Gastroesophageal sphincter (tissue), 4 donors: ENCODE measurements at regions not wholly inside any gene's neighbourhood (a gene's known extent, or its start where the extent isn't known, plus 50 kb on each side); places are given as distances from the start of the nearest gene placed in this dataset.

ENCODE experiments used
- ATAC-seq: fragments of 150-250 bp; one replicate; pipeline ENCODE4 v1.9.1; 2016; ENCODE audit warnings: mild to moderate bottlenecking, moderate library complexity
- H3K27ac ChIP-seq, 4 donors: fragments of 200-600 bp; sonication (generic) in 3 of 4; 1 replicate in 3 of 4; 2 replicates in 1 of 4; pipeline ENCODE4 v1.5.1; 2016 to 2019
- H3K27me3 ChIP-seq: fragments of 200-600 bp; sonication (generic); one replicate; pipeline ENCODE4 v1.5.1; 2019
- H3K36me3 ChIP-seq, 2 donors: fragments of 200-600 bp; sonication (generic); one replicate each; pipeline ENCODE4 v1.5.1; 2019; ENCODE audit warnings: control low read depth in 1 of 2
- H3K4me1 ChIP-seq, 3 donors: fragments of 200-600 bp; sonication (generic); 1 replicate in 2 of 3; 2 replicates in 1 of 3; pipeline ENCODE4 v1.5.1; 2016 to 2019; ENCODE audit warnings: control low read depth in 2 of 3
- H3K4me3 ChIP-seq, 2 donors: fragments of 200-600 bp; sonication (generic); one replicate each; pipeline ENCODE4 v1.5.1; 2019; ENCODE audit warnings: mild to moderate bottlenecking in 1 of 2, moderate library complexity in 1 of 2
- H3K9me3 ChIP-seq, 3 donors: fragments of 200-600 bp; sonication (generic); one replicate each; pipeline ENCODE4 v1.5.1; 2017 to 2019; ENCODE audit warnings: control low read depth in 2 of 3
- EP300 ChIP-seq: sonication (generic); formaldehyde crosslinking; IDR thresholded peaks from one replicate; pipeline ENCODE4 v1.6.1; 2017; ENCODE audit warnings: antibody characterized with exemption, mild to moderate bottlenecking
- POLR2A ChIP-seq, 2 donors: fragments of 450-650 bp; IDR thresholded peaks; one replicate each; pipeline ENCODE4 v1.6.1; 2017; ENCODE audit warnings: antibody characterized with exemption in 2 of 2, mild to moderate bottlenecking in 2 of 2, moderate library complexity in 1 of 2
- POLR2AphosphoS5 ChIP-seq: sonication (generic); formaldehyde crosslinking; IDR thresholded peaks from one replicate; pipeline ENCODE4 v1.6.1; 2017; ENCODE audit warnings: antibody characterized with exemption
- WGBS, 2 donors: methylation state at CpG; one replicate each; pipeline ENCODE4 v1.1.5; 2018; ENCODE audit warnings: low coverage in 1 of 2; 5-methylcytosine and 5-hydroxymethylcytosine counted together
- TF ChIP-seq, protein P1 (sequence below), 4 experiments: fragments of 200-600 bp in 2 of 4; fragments of 450-650 bp in 2 of 4; sonication (generic) in 1 of 4; IDR thresholded peaks; one replicate each; pipeline ENCODE4 v1.5.1; 2017 to 2019; ENCODE audit warnings: antibody characterized with exemption in 4 of 4, mild to moderate bottlenecking in 2 of 4, moderate library complexity in 2 of 4

DNA sequence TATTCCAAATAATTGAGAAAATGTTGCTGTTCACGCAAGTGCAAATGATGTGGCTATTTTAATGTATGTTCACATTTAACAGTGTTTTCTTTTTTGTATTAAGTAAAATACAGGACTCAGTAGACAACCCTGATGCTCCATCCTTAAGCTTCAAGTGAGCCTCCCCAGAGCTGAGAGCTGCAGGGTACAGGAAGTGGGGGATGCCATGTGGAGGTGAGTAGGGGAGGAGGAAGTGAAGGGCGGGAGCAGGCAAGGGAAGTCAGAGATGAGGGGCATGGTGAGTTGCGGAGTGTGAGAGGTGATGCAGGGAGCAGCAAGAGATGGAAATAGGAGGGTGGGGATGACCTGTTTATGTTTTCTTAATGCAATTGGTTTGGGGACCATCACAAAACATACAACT lies 711.0 kb downstream of the UQCRFS1 start:
- no peaks in the 10 kb centered on the region for H3K36me3 ChIP-seq
- H3K27ac ChIP-seq: no peak overlapping the region
- ATAC-seq: no peak
- peaks cover 22% of the 10 kb centered on the region for H3K27me3 ChIP-seq
- no peak overlapping the region for H3K4me3 ChIP-seq
- H3K4me1 ChIP-seq: no peaks in the 10 kb centered on the region
- H3K9me3 ChIP-seq: no peaks in the 10 kb centered on the region
- 68 to 83% methylated on average over 3 of the region's 3 CpGs for WGBS, 2 donors
- TF ChIP-seq, protein P1, sequence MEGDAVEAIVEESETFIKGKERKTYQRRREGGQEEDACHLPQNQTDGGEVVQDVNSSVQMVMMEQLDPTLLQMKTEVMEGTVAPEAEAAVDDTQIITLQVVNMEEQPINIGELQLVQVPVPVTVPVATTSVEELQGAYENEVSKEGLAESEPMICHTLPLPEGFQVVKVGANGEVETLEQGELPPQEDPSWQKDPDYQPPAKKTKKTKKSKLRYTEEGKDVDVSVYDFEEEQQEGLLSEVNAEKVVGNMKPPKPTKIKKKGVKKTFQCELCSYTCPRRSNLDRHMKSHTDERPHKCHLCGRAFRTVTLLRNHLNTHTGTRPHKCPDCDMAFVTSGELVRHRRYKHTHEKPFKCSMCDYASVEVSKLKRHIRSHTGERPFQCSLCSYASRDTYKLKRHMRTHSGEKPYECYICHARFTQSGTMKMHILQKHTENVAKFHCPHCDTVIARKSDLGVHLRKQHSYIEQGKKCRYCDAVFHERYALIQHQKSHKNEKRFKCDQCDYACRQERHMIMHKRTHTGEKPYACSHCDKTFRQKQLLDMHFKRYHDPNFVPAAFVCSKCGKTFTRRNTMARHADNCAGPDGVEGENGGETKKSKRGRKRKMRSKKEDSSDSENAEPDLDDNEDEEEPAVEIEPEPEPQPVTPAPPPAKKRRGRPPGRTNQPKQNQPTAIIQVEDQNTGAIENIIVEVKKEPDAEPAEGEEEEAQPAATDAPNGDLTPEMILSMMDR (IDR thresholded peaks at IDR 0.05): no peak
- TF ChIP-seq POLR2A (IDR thresholded peaks at IDR 0.05) (no peak), EP300 (no peak), POLR2AphosphoS5 (no peak)

DNA sequence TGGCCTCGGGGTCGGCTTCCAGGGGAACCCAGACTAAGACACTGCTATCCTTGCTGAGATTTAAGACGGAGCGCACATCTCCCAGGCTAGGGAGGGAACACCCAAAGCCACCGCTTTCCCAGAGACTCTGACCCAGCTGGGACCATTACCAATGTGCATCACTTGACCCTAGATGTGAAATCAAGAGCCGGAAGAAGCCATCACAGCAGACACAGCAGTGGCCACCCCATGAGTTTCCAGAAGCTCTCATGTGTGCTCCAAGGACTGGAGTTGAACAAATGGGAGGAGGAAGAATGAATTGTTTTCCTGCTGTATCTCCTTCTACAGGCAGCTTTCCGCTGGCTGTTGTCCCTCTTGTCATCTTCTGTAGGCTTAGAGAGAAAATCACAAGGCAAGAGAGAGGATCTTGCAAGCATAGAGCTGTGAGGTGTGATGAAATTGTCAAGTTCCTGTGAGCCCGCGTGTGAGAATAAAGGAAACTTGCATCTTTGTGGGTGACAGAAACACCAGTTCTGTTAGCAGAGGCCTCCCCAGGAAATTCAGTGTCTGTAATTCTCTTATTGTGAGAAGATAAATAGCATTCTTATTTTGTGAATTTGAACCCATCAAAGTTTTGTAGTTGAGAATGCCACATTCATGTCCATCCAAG lies 711.8 kb downstream of the UQCRFS1 start:
- Histone ChIP-seq H3K4me3 (no peak overlapping the region), H3K9me3 (no peaks in the 10 kb centered on the region), H3K27ac (no peak overlapping the region), H3K27me3 (peaks cover 22% of the 10 kb centered on the region), H3K4me1 (no peaks in the 10 kb centered on the region), H3K36me3 (no peaks in the 10 kb centered on the region)
- TF ChIP-seq POLR2AphosphoS5 (no peak), POLR2A (IDR thresholded peaks at IDR 0.05) (no peak), EP300 (no peak)
- TF ChIP-seq, protein P1 (IDR thresholded peaks at IDR 0.05): no peak
- 84 to 92% methylated on average over 3 to 4 of the region's 9 CpGs for WGBS, 2 donors
- ATAC-seq: no peak

DNA sequence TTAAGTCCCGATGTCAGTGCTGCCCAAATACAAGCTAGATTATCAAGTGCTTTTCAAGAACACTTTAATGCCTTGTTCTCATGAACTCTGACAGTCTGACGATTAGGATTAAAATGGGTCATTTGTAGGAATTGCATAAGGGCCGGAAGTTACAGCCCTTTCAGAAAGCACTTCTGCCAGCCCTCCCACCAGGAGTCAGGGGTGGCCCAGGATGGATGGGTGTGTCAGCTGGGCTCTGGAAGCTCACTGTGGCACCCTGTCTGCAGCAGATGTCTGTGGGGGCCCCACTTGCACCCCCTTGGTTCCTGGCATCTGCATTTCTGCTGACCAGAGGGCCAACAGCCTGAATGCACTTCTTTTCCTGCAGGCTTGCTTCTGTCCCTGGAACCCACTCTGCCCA lies 712.7 kb downstream of the UQCRFS1 start:
- TF ChIP-seq POLR2A (IDR thresholded peaks at IDR 0.05) (no peak), EP300 (no peak)
- TF ChIP-seq, protein P1 (IDR thresholded peaks at IDR 0.05): no peak
- WGBS, 2 donors: 41 to 47% methylated on average over 3 of the region's 3 CpGs
- no peak for ATAC-seq

DNA sequence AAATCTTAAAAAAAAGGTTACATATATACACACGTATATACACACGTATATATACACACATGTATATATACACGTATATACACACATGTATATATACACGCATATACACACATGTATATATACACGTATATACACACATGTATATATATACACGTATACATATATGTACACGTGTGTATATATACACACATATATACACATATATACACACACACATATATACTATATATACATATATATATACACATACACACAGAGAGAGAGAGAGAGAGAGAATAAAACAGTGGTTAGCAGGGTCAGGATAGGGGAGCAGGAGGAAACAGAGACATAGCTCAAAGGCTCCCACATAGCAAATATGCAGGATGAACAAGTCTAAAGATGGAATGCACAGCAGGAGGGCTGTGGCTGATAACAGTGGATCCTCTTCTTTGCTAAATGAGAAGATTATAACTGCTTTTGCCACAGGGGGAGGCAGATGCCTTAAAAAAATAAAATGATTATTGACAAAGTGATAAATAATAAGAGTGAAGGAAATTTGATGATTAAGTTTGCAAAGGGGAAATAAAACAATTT lies 714.5 kb downstream of the UQCRFS1 start:
- Histone ChIP-seq H3K4me3 (no peak overlapping the region), H3K27me3 (peaks cover 16% of the 10 kb centered on the region), H3K4me1 (no peaks in the 10 kb centered on the region), H3K27ac (no peak overlapping the region), H3K9me3 (no peaks in the 10 kb centered on the region), H3K36me3 (no peaks in the 10 kb centered on the region)
- WGBS, 2 donors: 64 to 72% methylated on average over 6 to 7 of the region's 7 CpGs
- ATAC-seq: no peak
- TF ChIP-seq EP300 (no peak), POLR2AphosphoS5 (no peak), POLR2A (IDR thresholded peaks at IDR 0.05) (no peak)
- TF ChIP-seq, protein P1 (IDR thresholded peaks at IDR 0.05): no peak

More for the DNA sequence above, 712.7 kb downstream of the UQCRFS1 start:
- H3K4me1 ChIP-seq: no peaks in the 10 kb centered on the region
- H3K27ac ChIP-seq: no peak overlapping the region
- H3K36me3 ChIP-seq: no peaks in the 10 kb centered on the region
- H3K27me3 ChIP-seq: peaks cover 22% of the 10 kb centered on the region
- no peaks in the 10 kb centered on the region for H3K9me3 ChIP-seq
- H3K4me3 ChIP-seq: no peak overlapping the region

DNA sequence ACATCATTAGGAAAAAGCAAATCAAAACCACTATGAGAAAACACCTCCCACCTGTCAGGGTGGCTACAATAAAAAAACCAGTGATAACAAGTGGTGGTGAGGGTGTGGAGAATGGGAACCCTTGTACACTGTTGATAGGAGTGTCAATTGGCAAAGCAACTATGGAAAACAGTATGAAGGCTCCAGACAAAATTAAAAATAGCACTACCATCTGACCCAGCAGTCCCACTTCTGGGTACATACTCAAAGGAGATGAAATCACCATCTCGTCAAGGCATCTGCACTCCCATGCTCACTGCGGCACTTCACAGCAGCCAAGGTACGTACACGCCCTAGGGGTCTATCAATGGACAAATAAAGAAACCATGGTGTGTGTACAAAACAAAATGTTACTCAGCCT lies 715.1 kb downstream of the UQCRFS1 start:
- no peak overlapping the region for H3K27ac ChIP-seq
- no peak for ATAC-seq
- H3K4me1 ChIP-seq: no peaks in the 10 kb centered on the region
- no peak overlapping the region for H3K4me3 ChIP-seq
- peaks cover 16% of the 10 kb centered on the region for H3K27me3 ChIP-seq
- TF ChIP-seq EP300: no peak
- TF ChIP-seq POLR2A (IDR thresholded peaks at IDR 0.05): no peak
- TF ChIP-seq POLR2AphosphoS5: no peak
- TF ChIP-seq, protein P1 (IDR thresholded peaks at IDR 0.05): no peak
- H3K36me3 ChIP-seq: no peaks in the 10 kb centered on the region
- WGBS, 2 donors: 67 to 85% methylated on average over 1 to 4 of the region's 4 CpGs
- no peaks in the 10 kb centered on the region for H3K9me3 ChIP-seq
